ENCODE measurements at regions not wholly inside any gene's neighbourhood (a gene's known extent, or its start where the extent isn't known, plus 50 kb on each side); places are given as distances from the start of the nearest gene placed in this dataset.
"Not testable (repeated sequence)": the region's sequence is repeated elsewhere in the genome, so short reads cannot be mapped to it uniquely, and the experiment has no call there.

- DNase-seq = not testable (repeated sequence)
These were observed 99.5 kb upstream of the LRPAP1 start for GRCh38 chr4:3631544-3632266.

GRCh38 chr4:3630598-3631543 lies 98.6 kb upstream of the LRPAP1 start:
- DNase-seq = no peak

DNA sequence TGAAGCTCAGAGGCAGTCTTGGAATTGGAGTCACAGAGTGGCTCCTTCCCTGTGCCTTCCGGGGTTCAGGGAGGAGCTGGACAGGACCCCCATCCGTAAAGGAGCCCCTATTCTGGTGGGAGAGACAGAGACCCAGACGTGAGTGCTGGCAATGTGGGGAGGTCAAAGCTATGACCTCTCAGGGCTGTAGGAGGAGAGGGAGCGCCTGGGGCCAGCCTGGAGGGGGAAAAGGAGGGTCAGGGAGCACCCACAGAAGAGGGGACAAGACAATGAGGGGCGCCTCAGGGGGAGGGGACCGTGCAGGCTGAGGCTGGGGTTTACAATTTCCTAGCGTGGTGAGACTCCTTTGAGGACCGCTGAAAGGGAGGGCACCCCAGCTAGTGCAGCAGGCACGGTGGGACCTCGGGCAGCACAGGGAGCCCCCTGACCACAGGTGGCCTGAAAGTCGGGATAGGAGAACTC lies 97.9 kb upstream of the LRPAP1 start:
- no peak for DNase-seq

GRCh38 chr4:3629665-3630064 lies 97.4 kb upstream of the LRPAP1 start:
- DNase-seq = no peak

- not testable (repeated sequence) for DNase-seq
These were observed 97.0 kb upstream of the LRPAP1 start for GRCh38 chr4:3629176-3629575.

DNA sequence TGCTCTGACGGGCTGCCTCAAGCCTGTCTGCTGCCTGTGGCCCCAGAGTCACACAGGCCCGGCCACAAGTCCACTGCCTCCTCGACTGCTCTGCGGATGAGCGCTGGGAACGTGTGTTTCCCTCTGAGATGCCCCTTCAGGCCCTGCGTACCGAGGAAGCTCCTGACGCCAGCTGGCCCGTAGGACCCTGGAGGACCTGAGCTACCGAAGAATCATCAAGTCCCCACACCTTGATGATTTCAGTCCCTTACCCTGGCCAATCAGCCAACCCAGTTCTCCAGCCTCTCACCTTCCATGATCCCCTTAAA lies 96.6 kb upstream of the LRPAP1 start:
- DNase-seq = no peak

GRCh38 chr4:3627967-3628867 lies 96.0 kb upstream of the LRPAP1 start:
- not testable (repeated sequence) for DNase-seq

- not testable (repeated sequence) for DNase-seq
These were observed 95.2 kb upstream of the LRPAP1 start for GRCh38 chr4:3627456-3627855.

- DNase-seq = not testable (repeated sequence)
These were observed 94.1 kb upstream of the LRPAP1 start for GRCh38 chr4:3626131-3626884.

- DNase-seq = not testable (repeated sequence)
These were observed 93.2 kb upstream of the LRPAP1 start for GRCh38 chr4:3625286-3625875.

- peak in 1 of 2 experiments; percentile 21 for DNase-seq
These were observed 91.6 kb upstream of the LRPAP1 start for GRCh38 chr4:3623809-3624329.

GRCh38 chr4:3623106-3623505 lies 90.9 kb upstream of the LRPAP1 start:
- DNase-seq = no peak

GRCh38 chr4:3620365-3620764 lies 88.1 kb upstream of the LRPAP1 start:
- DNase-seq = not testable (repeated sequence)

DNA sequence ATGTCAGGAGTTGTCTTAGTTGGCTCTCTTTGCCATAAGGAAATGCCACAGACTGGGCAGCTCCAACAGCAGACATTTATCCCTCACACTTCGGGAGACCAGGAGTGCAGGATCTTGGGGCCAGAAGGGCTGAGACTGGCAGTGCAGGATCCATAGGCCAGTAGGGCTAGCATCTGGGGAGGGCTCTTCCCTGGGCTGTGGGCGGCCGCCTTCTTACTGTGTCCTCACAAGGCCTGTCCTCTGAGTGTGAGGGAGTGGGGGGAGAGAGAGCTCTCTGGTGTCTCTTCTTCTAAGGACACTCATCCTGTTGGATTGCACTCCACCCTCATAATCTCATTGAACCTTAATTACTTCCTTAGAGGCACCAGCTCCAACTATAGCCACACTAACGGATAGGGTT lies 87.5 kb upstream of the LRPAP1 start:
- not testable (repeated sequence) for DNase-seq

- not testable (repeated sequence) for DNase-seq
These were observed 86.1 kb upstream of the LRPAP1 start for GRCh38 chr4:3618341-3618740.

GRCh38 chr4:3615386-3616286 lies 83.4 kb upstream of the LRPAP1 start:
- DNase-seq = no peak

DNA sequence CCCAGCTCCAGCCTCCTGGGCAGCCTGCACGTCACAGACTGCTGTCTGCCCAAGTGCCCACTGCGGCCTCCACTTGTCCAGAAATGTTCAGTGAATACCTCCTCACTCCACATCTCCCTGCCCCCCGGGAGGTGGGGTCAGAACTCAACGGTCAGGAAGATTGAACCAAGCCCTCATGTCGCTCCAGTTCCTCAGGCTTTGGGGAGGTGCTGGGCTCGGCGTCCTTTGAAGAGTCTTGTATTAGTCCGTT lies 82.4 kb upstream of the LRPAP1 start:
- no peak for DNase-seq

DNA sequence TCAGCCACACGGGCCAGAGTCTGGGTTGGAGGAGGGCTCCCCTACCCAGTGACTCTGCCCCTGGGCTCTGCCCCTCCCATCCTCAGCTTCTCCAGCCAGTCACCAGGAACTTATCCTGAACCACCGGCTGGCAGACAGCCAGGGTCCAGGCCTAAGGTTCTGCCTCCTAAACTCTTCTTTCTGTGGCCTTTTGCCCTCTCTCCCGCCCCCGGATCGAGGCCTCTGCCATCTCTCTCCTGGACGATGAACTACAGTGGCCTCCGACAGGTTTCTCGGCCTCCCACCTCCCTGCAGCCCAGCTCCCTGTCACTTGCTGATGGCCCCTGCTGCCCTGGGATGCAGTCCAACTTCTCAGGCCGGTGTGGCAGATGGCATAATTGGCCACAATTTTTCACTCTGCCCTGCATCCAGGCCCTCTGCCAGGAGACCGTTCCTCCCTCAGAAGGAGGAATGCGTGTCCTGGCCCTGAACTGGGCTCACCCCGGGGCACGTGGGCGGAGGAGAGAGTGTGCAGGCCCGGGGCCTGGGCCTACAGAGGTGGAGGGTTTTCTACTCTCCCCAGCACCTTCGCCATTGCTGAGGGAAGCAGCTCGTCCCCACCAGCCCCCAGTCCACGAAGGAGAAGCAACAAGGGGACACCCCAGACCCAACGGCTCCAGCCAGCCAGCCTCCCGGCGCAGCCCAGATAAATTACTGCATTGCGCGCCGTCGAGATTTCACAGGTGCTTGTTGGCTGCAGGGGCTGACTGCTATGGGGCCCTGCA lies 81.9 kb upstream of the LRPAP1 start:
- DNase-seq = no peak

DNA sequence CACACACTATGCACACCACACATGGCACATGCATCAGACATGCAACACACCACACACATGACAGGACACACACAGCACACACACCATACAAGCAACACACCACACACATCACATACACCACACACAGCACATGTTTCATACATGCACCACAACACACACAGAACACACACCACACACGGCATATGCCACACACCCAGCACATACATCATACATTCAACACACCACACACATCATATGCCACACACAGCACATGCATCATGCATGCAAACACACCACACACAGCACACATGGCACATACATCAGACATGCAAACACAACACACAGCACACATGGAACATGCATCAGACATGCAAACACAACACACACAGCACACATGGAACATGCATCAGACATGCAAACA lies 80.7 kb upstream of the LRPAP1 start:
- DNase-seq = no peak

- DNase-seq = no peak
These were observed 80.1 kb upstream of the LRPAP1 start for GRCh38 chr4:3612281-3612680.

Measured in activated T-cell treated with anti-CD3 and anti-CD28 coated beads, Interleukin-2, amount 50 U/mL, for 48 hours (primary cell).